ENCODE measurements at regions not wholly inside any gene's neighbourhood (a gene's known extent, or its start where the extent isn't known, plus 50 kb on each side); places are given as distances from the start of the nearest gene placed in this dataset.

GRCh38 chr17:55865072-55865762 is 114.4 kb downstream of the PCTP start:
- no peak for DNase-seq (ENCODE audit: low spot score)
- H3K36me3 Mint-ChIP-seq: peaks cover 34% of the 10 kb centered on the region
- TF ChIP-seq RELA (CRISPR knock-in tag; IDR thresholded peaks at IDR 0.05; ENCODE audit: borderline replicate concordance) (no peak), OVOL2 (CRISPR knock-in tag; IDR thresholded peaks at IDR 0.05; ENCODE audit: borderline replicate concordance) (no peak), GTF2I (CRISPR knock-in tag; conservative IDR thresholded peaks at IDR 0.05) (no peak), SOX15 (CRISPR knock-in tag; IDR thresholded peaks at IDR 0.05) (no peak), NFATC4 (CRISPR knock-in tag; IDR thresholded peaks at IDR 0.05) (no peak), AFF4 (CRISPR knock-in tag; IDR thresholded peaks at IDR 0.05; ENCODE audit: borderline replicate concordance) (no peak), CREB1 (CRISPR knock-in tag; IDR thresholded peaks at IDR 0.05) (no peak), ATF1 (CRISPR knock-in tag; IDR thresholded peaks at IDR 0.05) (no peak), ZNF671 (CRISPR knock-in tag; IDR thresholded peaks at IDR 0.05) (no peak)
- POLR2A ChIA-PET: interaction anchor here (0.6 kb wide), 1 partner anchor 82 kb away, joined by 3 read pairs; no protein-coding TSS in a partner anchor
- CTCF ChIA-PET: no interaction called here
- H3K4me3 Mint-ChIP-seq: no peak overlapping the region
- H3K4me1 Mint-ChIP-seq: peaks cover 8% of the 10 kb centered on the region
- no peak overlapping the region for H3K27ac Mint-ChIP-seq
- H3K9me3 Mint-ChIP-seq: peaks cover 40% of the 10 kb centered on the region
- peaks cover 3% of the 10 kb centered on the region; the same call in 1 of the 2 replicates for H3K27me3 Mint-ChIP-seq (ENCODE audit: low read depth)
- ATAC-seq: no peak

DNA sequence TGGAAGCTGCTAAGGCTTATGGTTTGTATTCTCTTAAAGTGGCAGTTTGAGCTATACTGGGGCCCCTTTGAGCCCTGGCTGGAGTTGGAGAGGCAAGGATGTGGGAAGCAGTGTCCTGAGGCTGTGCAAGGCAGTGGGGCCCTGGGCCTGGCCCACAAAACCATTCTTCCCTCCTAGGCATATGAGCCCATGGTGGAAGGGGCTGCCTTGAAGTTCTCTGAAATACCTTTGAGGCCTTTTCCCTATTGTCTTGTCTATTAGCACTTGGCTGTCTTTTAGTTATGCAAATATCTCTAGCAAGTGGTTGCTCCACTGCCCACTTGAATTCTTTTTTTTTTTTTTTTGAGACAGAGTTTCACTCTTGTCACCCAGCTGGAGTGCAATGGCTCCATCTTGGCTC is 119.2 kb downstream of the PCTP start:
- Mint-ChIP-seq H3K4me3 (no peak overlapping the region), H3K36me3 (peaks cover 34% of the 10 kb centered on the region), H3K4me1 (peaks cover 12% of the 10 kb centered on the region), H3K27ac (no peak overlapping the region), H3K27me3 (ENCODE audit: low read depth) (peaks cover 3% of the 10 kb centered on the region; the same call in 1 of the 2 replicates), H3K9me3 (peaks cover 43% of the 10 kb centered on the region)
- ChIA-PET POLR2A (no interaction called here), CTCF (no interaction called here)
- TF ChIP-seq, protein P1, sequence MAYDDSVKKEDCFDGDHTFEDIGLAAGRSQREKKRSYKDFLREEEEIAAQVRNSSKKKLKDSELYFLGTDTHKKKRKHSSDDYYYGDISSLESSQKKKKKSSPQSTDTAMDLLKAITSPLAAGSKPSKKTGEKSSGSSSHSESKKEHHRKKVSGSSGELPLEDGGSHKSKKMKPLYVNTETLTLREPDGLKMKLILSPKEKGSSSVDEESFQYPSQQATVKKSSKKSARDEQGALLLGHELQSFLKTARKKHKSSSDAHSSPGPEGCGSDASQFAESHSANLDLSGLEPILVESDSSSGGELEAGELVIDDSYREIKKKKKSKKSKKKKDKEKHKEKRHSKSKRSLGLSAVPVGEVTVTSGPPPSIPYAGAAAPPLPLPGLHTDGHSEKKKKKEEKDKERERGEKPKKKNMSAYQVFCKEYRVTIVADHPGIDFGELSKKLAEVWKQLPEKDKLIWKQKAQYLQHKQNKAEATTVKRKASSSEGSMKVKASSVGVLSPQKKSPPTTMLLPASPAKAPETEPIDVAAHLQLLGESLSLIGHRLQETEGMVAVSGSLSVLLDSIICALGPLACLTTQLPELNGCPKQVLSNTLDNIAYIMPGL (CRISPR knock-in tag; IDR thresholded peaks at IDR 0.05): no peak
- TF ChIP-seq TEAD1 (CRISPR knock-in tag; IDR thresholded peaks at IDR 0.05) (no peak), MYBL2 (CRISPR knock-in tag; IDR thresholded peaks at IDR 0.05) (no peak), NR2C2 (CRISPR knock-in tag; IDR thresholded peaks at IDR 0.05) (no peak), NFYB (CRISPR knock-in tag; conservative IDR thresholded peaks at IDR 0.05; ENCODE audit: low read depth) (no peak), CREM (CRISPR knock-in tag; IDR thresholded peaks at IDR 0.05) (no peak), ZNF423 (CRISPR knock-in tag; IDR thresholded peaks at IDR 0.05) (no peak), ETV6 (CRISPR knock-in tag; IDR thresholded peaks at IDR 0.05) (no peak), CBFB (CRISPR knock-in tag; IDR thresholded peaks at IDR 0.05; ENCODE audit: low read depth) (no peak), FOXK1 (CRISPR knock-in tag; IDR thresholded peaks at IDR 0.05) (no peak), RELA (CRISPR knock-in tag; IDR thresholded peaks at IDR 0.05; ENCODE audit: borderline replicate concordance) (no peak)
- TF ChIP-seq, protein P2, sequence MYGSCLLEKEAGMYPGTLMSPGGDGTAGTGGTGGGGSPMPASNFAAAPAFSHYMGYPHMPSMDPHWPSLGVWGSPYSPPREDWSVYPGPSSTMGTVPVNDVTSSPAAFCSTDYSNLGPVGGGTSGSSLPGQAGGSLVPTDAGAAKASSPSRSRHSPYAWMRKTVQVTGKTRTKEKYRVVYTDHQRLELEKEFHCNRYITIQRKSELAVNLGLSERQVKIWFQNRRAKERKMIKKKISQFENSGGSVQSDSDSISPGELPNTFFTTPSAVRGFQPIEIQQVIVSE (CRISPR knock-in tag; IDR thresholded peaks at IDR 0.05; ENCODE audit: borderline replicate concordance): no peak
- TF ChIP-seq, protein P3, sequence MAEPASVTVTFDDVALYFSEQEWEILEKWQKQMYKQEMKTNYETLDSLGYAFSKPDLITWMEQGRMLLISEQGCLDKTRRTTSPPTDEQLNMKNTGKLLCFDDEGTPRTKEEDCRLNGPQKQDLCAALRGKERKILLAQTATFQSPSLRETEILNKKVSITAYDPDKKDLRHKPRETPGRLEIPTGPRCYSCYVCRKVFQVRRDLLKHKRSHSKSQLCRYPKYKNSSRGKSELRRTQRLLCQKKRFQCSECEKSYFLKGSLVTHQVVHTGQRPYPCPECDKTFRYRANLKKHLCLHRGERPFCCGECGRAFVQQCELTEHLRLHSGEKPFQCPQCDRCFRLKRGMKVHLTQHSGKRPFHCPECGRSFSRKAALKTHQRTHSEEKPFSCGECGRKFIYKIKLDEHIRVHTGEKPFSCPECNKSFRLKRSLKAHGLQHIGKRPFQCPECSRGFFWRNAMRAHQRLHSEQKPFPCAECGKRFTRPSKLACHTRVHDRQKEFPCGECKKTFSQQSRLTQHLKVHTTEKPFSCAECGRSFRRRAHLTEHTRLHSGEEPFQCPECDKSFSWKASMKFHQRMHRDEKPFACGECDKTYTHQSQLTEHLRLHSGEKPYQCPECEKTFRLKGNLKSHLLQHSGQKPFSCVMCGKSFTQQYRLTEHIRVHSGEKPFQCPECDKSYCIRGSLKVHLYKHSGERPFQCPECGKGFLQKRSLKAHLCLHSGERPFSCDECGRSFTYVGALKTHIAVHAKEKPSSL (CRISPR knock-in tag; conservative IDR thresholded peaks at IDR 0.05): no peak
- TF ChIP-seq, protein P4, sequence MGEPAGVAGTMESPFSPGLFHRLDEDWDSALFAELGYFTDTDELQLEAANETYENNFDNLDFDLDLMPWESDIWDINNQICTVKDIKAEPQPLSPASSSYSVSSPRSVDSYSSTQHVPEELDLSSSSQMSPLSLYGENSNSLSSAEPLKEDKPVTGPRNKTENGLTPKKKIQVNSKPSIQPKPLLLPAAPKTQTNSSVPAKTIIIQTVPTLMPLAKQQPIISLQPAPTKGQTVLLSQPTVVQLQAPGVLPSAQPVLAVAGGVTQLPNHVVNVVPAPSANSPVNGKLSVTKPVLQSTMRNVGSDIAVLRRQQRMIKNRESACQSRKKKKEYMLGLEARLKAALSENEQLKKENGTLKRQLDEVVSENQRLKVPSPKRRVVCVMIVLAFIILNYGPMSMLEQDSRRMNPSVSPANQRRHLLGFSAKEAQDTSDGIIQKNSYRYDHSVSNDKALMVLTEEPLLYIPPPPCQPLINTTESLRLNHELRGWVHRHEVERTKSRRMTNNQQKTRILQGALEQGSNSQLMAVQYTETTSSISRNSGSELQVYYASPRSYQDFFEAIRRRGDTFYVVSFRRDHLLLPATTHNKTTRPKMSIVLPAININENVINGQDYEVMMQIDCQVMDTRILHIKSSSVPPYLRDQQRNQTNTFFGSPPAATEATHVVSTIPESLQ (CRISPR knock-in tag; IDR thresholded peaks at IDR 0.05): no peak
- DNase-seq (ENCODE audit: low spot score) (peak; percentile 17), ATAC-seq (peak; percentile 97)
